Fibroblast of the aortic adventitia (primary cell): ENCODE measurements at regions not wholly inside any gene's neighbourhood (a gene's known extent, or its start where the extent isn't known, plus 50 kb on each side); places are given as distances from the start of the nearest gene placed in this dataset. TPM values are rescaled to one million over a fixed set of nuclear protein-coding genes. Genes with fewer than 3 reads are reported as not detected.

Source experiments
- small RNA-seq: library from RNA; depleted of rRNA; stranded (forward); fragments of <200 nt; gene quantifications from one replicate; pipeline ENCODE3, GENCODE V24; 2012

Small RNAs in the stretch of these regions (small RNA-seq; reads per million reads assigned to genes)
- gene AL589826.1 (not detected), gene MIR2113 (not detected)
